Daoy (cell line): ENCODE measurements at regions not wholly inside any gene's neighbourhood (a gene's known extent, or its start where the extent isn't known, plus 50 kb on each side); places are given as distances from the start of the nearest gene placed in this dataset.

Experiments used
- DNase-seq: peaks from one replicate; pipeline ENCODE4 v3.0.0-alpha.2; 2015; ENCODE audit warnings: low read depth

GRCh38 chr6:99219788-99220187 lies 129.7 kb downstream of the FAXC start:
- peak; percentile 21 for DNase-seq

GRCh38 chr6:99216959-99217358 lies 132.5 kb downstream of the FAXC start:
- DNase-seq = no peak

GRCh38 chr6:99195986-99196655 lies 153.4 kb downstream of the FAXC start:
- DNase-seq = no peak

- DNase-seq = no peak
Measured at GRCh38 chr6:99192561-99192960, 156.9 kb downstream of the FAXC start.

GRCh38 chr6:99189823-99190721 lies 159.4 kb downstream of the FAXC start:
- DNase-seq = no peak

GRCh38 chr6:99187429-99187828 lies 162.0 kb downstream of the FAXC start:
- DNase-seq = no peak

- DNase-seq = no peak
Measured at GRCh38 chr6:99186417-99186816, 163.1 kb downstream of the FAXC start.

- no peak for DNase-seq
Measured at GRCh38 chr6:99185525-99185924, 163.9 kb downstream of the FAXC start.

- DNase-seq = no peak
Measured at GRCh38 chr6:99184696-99185095, 164.8 kb downstream of the FAXC start.

- DNase-seq = no peak
Measured at GRCh38 chr6:99183066-99183465, 166.4 kb downstream of the FAXC start.

- no peak for DNase-seq
Measured at GRCh38 chr6:99181174-99181573, 168.3 kb downstream of the FAXC start.

- DNase-seq = no peak
Measured at GRCh38 chr6:99178168-99178567, 171.3 kb downstream of the FAXC start.

- DNase-seq = no peak
Measured at GRCh38 chr6:99177736-99178135, 171.7 kb downstream of the FAXC start.

GRCh38 chr6:99165838-99166237 lies 183.6 kb downstream of the FAXC start:
- no peak for DNase-seq

GRCh38 chr6:99152347-99152643 lies 197.2 kb downstream of the FAXC start:
- no peak for DNase-seq

GRCh38 chr6:99151634-99152346 lies 197.7 kb downstream of the FAXC start:
- peak; percentile 55 for DNase-seq

GRCh38 chr6:99148761-99149160 lies 200.7 kb downstream of the FAXC start:
- no peak for DNase-seq

GRCh38 chr6:99148111-99148510 lies 200.4 kb upstream of the FBXL4 start:
- DNase-seq = no peak

GRCh38 chr6:99147206-99147605 lies 199.5 kb upstream of the FBXL4 start:
- no peak for DNase-seq

- DNase-seq = no peak
Measured at GRCh38 chr6:99146711-99147110, 199.0 kb upstream of the FBXL4 start.

GRCh38 chr6:99145738-99146137 lies 198.0 kb upstream of the FBXL4 start:
- DNase-seq = no peak

- no peak for DNase-seq
Measured at GRCh38 chr6:99143108-99143861, 195.5 kb upstream of the FBXL4 start.
